ENCODE measurements at regions not wholly inside any gene's neighbourhood (a gene's known extent, or its start where the extent isn't known, plus 50 kb on each side); places are given as distances from the start of the nearest gene placed in this dataset.

DNA sequence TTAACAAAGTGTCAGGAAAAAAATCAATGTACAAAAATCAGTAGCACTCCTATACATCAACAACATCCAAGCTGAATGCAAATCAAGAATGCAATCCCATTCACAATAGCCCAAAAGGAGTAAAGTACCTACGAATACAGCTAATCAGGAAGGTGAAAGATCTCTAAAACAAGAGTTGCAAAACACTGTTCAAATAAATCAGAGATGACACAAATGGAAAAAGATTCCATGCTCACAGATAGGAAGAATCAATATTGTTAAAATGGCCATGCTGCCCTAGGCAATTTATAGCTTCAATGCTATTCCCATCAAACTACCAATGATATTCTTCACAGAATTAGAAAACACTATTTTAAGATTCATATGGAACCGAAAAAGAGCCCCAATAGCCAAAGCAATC is 223.7 kb upstream of the CD96 start:
- DNase-seq (ENCODE audit: low read depth in 2 of 2): no peak
- H3K36me3 ChIP-seq (ENCODE audit: control insufficient read depth, insufficient read depth, low read length): no peaks in the 10 kb centered on the region
- no peak overlapping the region for H3K4me2 ChIP-seq (ENCODE audit: extremely low read depth, insufficient read depth, low read length)
- H3K9ac ChIP-seq (ENCODE audit: insufficient read depth, low read length): no peak overlapping the region
- H2AFZ ChIP-seq (ENCODE audit: low read length): no peak overlapping the region
- H3K4me3 ChIP-seq (replicated peaks in 1 of 4; ENCODE audit: control extremely low read depth in 1 of 4, insufficient read depth in 1 of 4, low read depth in 3 of 4, low read length in 4 of 4): no peak overlapping the region
- H3K4me1 ChIP-seq (ENCODE audit: control insufficient read depth, extremely low read depth, insufficient read depth, low read length): no peaks in the 10 kb centered on the region
- H4K20me1 ChIP-seq (ENCODE audit: control insufficient read depth, extremely low read depth, insufficient read depth, low read length): no peaks in the 10 kb centered on the region
- no peak overlapping the region for H3K27ac ChIP-seq (ENCODE audit: insufficient read depth, low read length)
- no peaks in the 10 kb centered on the region for H3K79me2 ChIP-seq (ENCODE audit: control insufficient read depth, insufficient read depth, low read length)
- TF ChIP-seq, protein P1, sequence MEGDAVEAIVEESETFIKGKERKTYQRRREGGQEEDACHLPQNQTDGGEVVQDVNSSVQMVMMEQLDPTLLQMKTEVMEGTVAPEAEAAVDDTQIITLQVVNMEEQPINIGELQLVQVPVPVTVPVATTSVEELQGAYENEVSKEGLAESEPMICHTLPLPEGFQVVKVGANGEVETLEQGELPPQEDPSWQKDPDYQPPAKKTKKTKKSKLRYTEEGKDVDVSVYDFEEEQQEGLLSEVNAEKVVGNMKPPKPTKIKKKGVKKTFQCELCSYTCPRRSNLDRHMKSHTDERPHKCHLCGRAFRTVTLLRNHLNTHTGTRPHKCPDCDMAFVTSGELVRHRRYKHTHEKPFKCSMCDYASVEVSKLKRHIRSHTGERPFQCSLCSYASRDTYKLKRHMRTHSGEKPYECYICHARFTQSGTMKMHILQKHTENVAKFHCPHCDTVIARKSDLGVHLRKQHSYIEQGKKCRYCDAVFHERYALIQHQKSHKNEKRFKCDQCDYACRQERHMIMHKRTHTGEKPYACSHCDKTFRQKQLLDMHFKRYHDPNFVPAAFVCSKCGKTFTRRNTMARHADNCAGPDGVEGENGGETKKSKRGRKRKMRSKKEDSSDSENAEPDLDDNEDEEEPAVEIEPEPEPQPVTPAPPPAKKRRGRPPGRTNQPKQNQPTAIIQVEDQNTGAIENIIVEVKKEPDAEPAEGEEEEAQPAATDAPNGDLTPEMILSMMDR (conservative IDR thresholded peaks at IDR 0.05 in 1 of 2, IDR thresholded peaks at IDR 0.05 in 1 of 2; ENCODE audit: low read depth in 1 of 2, low read length in 2 of 2): no peak
- no peak for TF ChIP-seq EZH2 (IDR thresholded peaks at IDR 0.05; ENCODE audit: low read length, missing control alignments)
- no peaks in the 10 kb centered on the region for H3K27me3 ChIP-seq (ENCODE audit: control insufficient read depth, insufficient read depth, low read length)
- no peaks in the 10 kb centered on the region for H3K9me3 ChIP-seq (ENCODE audit: control insufficient read depth, insufficient read depth, low read depth, low read length)

DNA sequence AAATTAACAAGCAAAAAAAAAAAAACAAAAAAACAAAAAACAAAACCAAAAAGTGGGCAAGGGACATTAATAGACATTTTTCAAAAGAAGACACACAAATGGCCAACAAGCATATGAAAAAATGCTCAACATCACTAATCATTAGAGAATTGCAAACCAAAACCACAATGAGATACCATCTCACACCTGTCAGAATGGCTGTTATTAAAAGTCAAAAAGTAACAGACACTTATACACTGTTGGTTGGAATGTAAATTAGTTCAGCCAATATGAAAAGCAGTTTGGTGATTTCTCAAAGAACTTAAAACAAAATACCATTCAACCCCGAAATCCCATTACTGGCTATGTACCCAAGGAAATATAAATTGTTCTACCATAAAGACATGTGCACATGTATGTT is 222.4 kb upstream of the CD96 start:
- Histone ChIP-seq H3K27ac (ENCODE audit: insufficient read depth, low read length) (no peak overlapping the region), H3K79me2 (ENCODE audit: control insufficient read depth, insufficient read depth, low read length) (no peaks in the 10 kb centered on the region), H3K4me1 (ENCODE audit: control insufficient read depth, extremely low read depth, insufficient read depth, low read length) (no peaks in the 10 kb centered on the region), H3K36me3 (ENCODE audit: control insufficient read depth, insufficient read depth, low read length) (no peaks in the 10 kb centered on the region), H3K4me3 (replicated peaks in 1 of 4; ENCODE audit: control extremely low read depth in 1 of 4, insufficient read depth in 1 of 4, low read depth in 3 of 4, low read length in 4 of 4) (no peak overlapping the region), H3K27me3 (ENCODE audit: control insufficient read depth, insufficient read depth, low read length) (no peaks in the 10 kb centered on the region), H4K20me1 (ENCODE audit: control insufficient read depth, extremely low read depth, insufficient read depth, low read length) (no peaks in the 10 kb centered on the region), H3K4me2 (ENCODE audit: extremely low read depth, insufficient read depth, low read length) (no peak overlapping the region), H3K9ac (ENCODE audit: insufficient read depth, low read length) (no peak overlapping the region), H2AFZ (ENCODE audit: low read length) (no peak overlapping the region), H3K9me3 (ENCODE audit: control insufficient read depth, insufficient read depth, low read depth, low read length) (no peaks in the 10 kb centered on the region)
- DNase-seq (ENCODE audit: low read depth in 2 of 2): no peak
- TF ChIP-seq, protein P1 (conservative IDR thresholded peaks at IDR 0.05 in 1 of 2, IDR thresholded peaks at IDR 0.05 in 1 of 2; ENCODE audit: low read depth in 1 of 2, low read length in 2 of 2): no peak
- TF ChIP-seq EZH2 (IDR thresholded peaks at IDR 0.05; ENCODE audit: low read length, missing control alignments): no peak

DNA sequence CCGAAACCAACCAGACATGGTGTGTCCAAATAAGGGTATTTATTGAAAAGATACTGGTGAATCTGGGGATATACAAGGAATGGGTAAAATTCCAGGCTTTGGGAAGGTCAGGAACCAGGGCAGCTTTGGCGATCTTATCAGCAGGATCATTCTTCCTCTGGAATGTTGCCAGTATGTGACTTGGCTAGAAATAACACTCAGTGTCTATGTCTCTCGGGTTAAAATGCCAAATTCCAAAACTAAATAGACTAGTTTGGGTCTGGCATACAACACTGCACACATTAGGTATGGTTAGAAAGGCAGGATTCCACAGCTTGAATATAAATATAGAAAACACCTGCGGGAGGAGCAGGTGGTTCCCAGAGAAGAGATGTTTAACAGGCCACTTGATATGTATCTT is 220.2 kb upstream of the CD96 start:
- Histone ChIP-seq H3K4me2 (ENCODE audit: extremely low read depth, insufficient read depth, low read length) (no peak overlapping the region), H3K27ac (ENCODE audit: insufficient read depth, low read length) (no peak overlapping the region), H3K4me3 (replicated peaks in 1 of 4; ENCODE audit: control extremely low read depth in 1 of 4, insufficient read depth in 1 of 4, low read depth in 3 of 4, low read length in 4 of 4) (no peak overlapping the region), H3K4me1 (ENCODE audit: control insufficient read depth, extremely low read depth, insufficient read depth, low read length) (no peaks in the 10 kb centered on the region), H4K20me1 (ENCODE audit: control insufficient read depth, extremely low read depth, insufficient read depth, low read length) (no peaks in the 10 kb centered on the region), H3K36me3 (ENCODE audit: control insufficient read depth, insufficient read depth, low read length) (no peaks in the 10 kb centered on the region), H2AFZ (ENCODE audit: low read length) (no peak overlapping the region), H3K9ac (ENCODE audit: insufficient read depth, low read length) (no peak overlapping the region), H3K27me3 (ENCODE audit: control insufficient read depth, insufficient read depth, low read length) (no peaks in the 10 kb centered on the region), H3K9me3 (ENCODE audit: control insufficient read depth, insufficient read depth, low read depth, low read length) (no peaks in the 10 kb centered on the region), H3K79me2 (ENCODE audit: control insufficient read depth, insufficient read depth, low read length) (no peaks in the 10 kb centered on the region)
- TF ChIP-seq, protein P1 (conservative IDR thresholded peaks at IDR 0.05 in 1 of 2, IDR thresholded peaks at IDR 0.05 in 1 of 2; ENCODE audit: low read depth in 1 of 2, low read length in 2 of 2): no peak
- DNase-seq (ENCODE audit: low read depth in 2 of 2): no peak

Measured in fibroblast of lung (primary cell).